H9 (cell line): ENCODE measurements at regions not wholly inside any gene's neighbourhood (a gene's known extent, or its start where the extent isn't known, plus 50 kb on each side); places are given as distances from the start of the nearest gene placed in this dataset.

Source experiments
- DNase-seq: peaks from one replicate; pipeline ENCODE4 v3.0.0-alpha.2; 2017
- H2AFZ ChIP-seq: one replicate; pipeline ENCODE4 v1.6.1; 2013; ENCODE audit warnings: mild to moderate bottlenecking, low read length, control low read depth, moderate library complexity
- H2AK5ac ChIP-seq: 2 replicates; pipeline ENCODE4 v1.6.1; 2013; ENCODE audit warnings: low read length, control low read depth, mixed read lengths; ENCODE audit not compliant: insufficient read length
- H2BK120ac ChIP-seq: one replicate; pipeline ENCODE4 v1.6.1; 2013; ENCODE audit warnings: low read depth, mild to moderate bottlenecking, low read length, control low read depth, inconsistent platforms; ENCODE audit not compliant: poor library complexity, severe bottlenecking
- H2BK12ac ChIP-seq: 2 replicates; pipeline ENCODE4 v1.6.1; 2013; ENCODE audit warnings: low read length, control low read depth, mixed read lengths, low read depth; ENCODE audit not compliant: insufficient read length
- H2BK15ac ChIP-seq: 2 replicates; pipeline ENCODE4 v1.6.1; 2013; ENCODE audit warnings: low read depth, low read length, control low read depth
- H2BK20ac ChIP-seq: one replicate; pipeline ENCODE4 v1.6.1; 2013; ENCODE audit warnings: low read depth, mild to moderate bottlenecking, low read length, control low read depth, inconsistent platforms; ENCODE audit not compliant: poor library complexity, severe bottlenecking
- H2BK5ac ChIP-seq: 2 replicates; pipeline ENCODE4 v1.6.1; 2013; ENCODE audit warnings: low read length, control low read depth, mixed read lengths; ENCODE audit not compliant: insufficient read length
- H3K14ac ChIP-seq: 2 replicates; pipeline ENCODE4 v1.6.1; 2013; ENCODE audit warnings: low read length, control low read depth; ENCODE audit not compliant: insufficient read depth
- H3K18ac ChIP-seq: 2 replicates; pipeline ENCODE4 v1.6.1; 2013; ENCODE audit warnings: low read depth, mild to moderate bottlenecking, mixed read lengths, low read length, control low read depth; ENCODE audit not compliant: insufficient read length
- H3K23ac ChIP-seq: 2 replicates; pipeline ENCODE4 v1.6.1; 2013; ENCODE audit warnings: low read length, control low read depth, mixed read lengths, low read depth; ENCODE audit not compliant: insufficient read length
- H3K23me2 ChIP-seq: 2 replicates; pipeline ENCODE4 v1.6.1; 2013; ENCODE audit warnings: low read depth, mild to moderate bottlenecking, mixed read lengths, low read length, control low read depth; ENCODE audit not compliant: insufficient read length, poor library complexity, severe bottlenecking
- H3K27ac ChIP-seq: 2 replicates; pipeline ENCODE4 v1.5.1; 2013; ENCODE audit warnings: low read length, control low read depth, mixed read lengths, low read depth; ENCODE audit not compliant: insufficient read length
- H3K27me3 ChIP-seq: 2 replicates; pipeline ENCODE4 v1.6.1; 2013; ENCODE audit warnings: low read length, control low read depth, inconsistent platforms; ENCODE audit not compliant: insufficient read depth
- H3K4ac ChIP-seq: 2 replicates; pipeline ENCODE4 v1.6.1; 2013; ENCODE audit warnings: low read depth, mild to moderate bottlenecking, control low read depth, inconsistent platforms, low read length, moderate library complexity
- H3K4me1 ChIP-seq: 2 replicates; pipeline ENCODE4 v1.6.1; 2013; ENCODE audit warnings: low read length, control low read depth, inconsistent platforms; ENCODE audit not compliant: insufficient read depth
- H3K4me2 ChIP-seq: 2 replicates; pipeline ENCODE4 v1.6.1; 2013; ENCODE audit warnings: low read length, control low read depth, mixed read lengths; ENCODE audit not compliant: insufficient read length, insufficient read depth
- H3K56ac ChIP-seq: 2 replicates; pipeline ENCODE4 v1.6.1; 2013; ENCODE audit warnings: low read depth, mild to moderate bottlenecking, mixed read lengths, low read length, control low read depth; ENCODE audit not compliant: insufficient read length
- H3K79me1 ChIP-seq: 2 replicates; pipeline ENCODE4 v1.6.1; 2013; ENCODE audit warnings: low read depth, mild to moderate bottlenecking, moderate library complexity, low read length, control low read depth, inconsistent platforms; ENCODE audit not compliant: insufficient read depth, poor library complexity, severe bottlenecking
- H3K79me2 ChIP-seq: 2 replicates; pipeline ENCODE4 v1.6.1; 2013; ENCODE audit warnings: low read length, control low read depth, inconsistent platforms; ENCODE audit not compliant: insufficient read depth
- H3K9ac ChIP-seq: 2 replicates; pipeline ENCODE4 v1.6.1; 2013; ENCODE audit warnings: low read length, control low read depth, mixed read lengths; ENCODE audit not compliant: insufficient read length; ENCODE audit errors: extremely low read depth
- H3K9me3 ChIP-seq: one replicate; pipeline ENCODE4 v1.6.1; 2013; ENCODE audit warnings: low read depth, low read length, inconsistent platforms; ENCODE audit not compliant: control insufficient read depth
- H3T11ph ChIP-seq: one replicate; pipeline ENCODE4 v1.6.1; 2013; ENCODE audit warnings: mild to moderate bottlenecking, low read length, control low read depth, inconsistent platforms
- H4K20me1 ChIP-seq: one replicate; pipeline ENCODE4 v1.6.1; 2013; ENCODE audit not compliant: control insufficient read depth, insufficient read length, insufficient read depth
- H4K5ac ChIP-seq: 2 replicates; pipeline ENCODE4 v1.6.1; 2013; ENCODE audit warnings: low read depth, mild to moderate bottlenecking, mixed read lengths, low read length, control low read depth; ENCODE audit not compliant: insufficient read length
- H4K8ac ChIP-seq: replicated peaks from 2 replicates; pipeline ENCODE4 v1.6.1; 2013; ENCODE audit warnings: low read length, control low read depth, mixed read lengths, low read depth; ENCODE audit not compliant: insufficient read length
- H4K91ac ChIP-seq: 2 replicates; pipeline ENCODE4 v1.6.1; 2013; ENCODE audit warnings: low read depth, mild to moderate bottlenecking, moderate library complexity, mixed read lengths, low read length, control low read depth; ENCODE audit not compliant: insufficient read length
- H3K27ac Mint-ChIP-seq, 3 experiments: 2 replicates in 2 of 3; 3 replicates in 1 of 3; pipeline ENCODE4 v1.8.0; 2020 to 2021; ENCODE audit warnings: mixed read lengths in 3 of 3, mild to moderate bottlenecking in 1 of 3, moderate library complexity in 1 of 3
- H3K27me3 Mint-ChIP-seq: 2 replicates; pipeline ENCODE4 v1.8.0; 2021; ENCODE audit warnings: low read depth, mild to moderate bottlenecking, moderate library complexity, mixed read lengths
- H3K36me3 Mint-ChIP-seq, 3 experiments: 2 replicates in 2 of 3; 3 replicates in 1 of 3; pipeline ENCODE4 v1.8.0; 2020 to 2021; ENCODE audit warnings: low read depth in 3 of 3, mixed read lengths in 3 of 3; ENCODE audit not compliant: insufficient read depth in 1 of 3
- H3K4me1 Mint-ChIP-seq, 2 experiments: 2 replicates each; pipeline ENCODE4 v1.8.0; 2020; ENCODE audit warnings: mixed read lengths in 2 of 2
- H3K4me3 Mint-ChIP-seq, 2 experiments: 2 replicates in 1 of 2; 3 replicates in 1 of 2; pipeline ENCODE4 v1.8.0; 2020 to 2021; ENCODE audit warnings: mild to moderate bottlenecking in 2 of 2, mixed read lengths in 2 of 2, moderate library complexity in 1 of 2
- H3K9me3 Mint-ChIP-seq, 2 experiments: 2 replicates in 1 of 2; 3 replicates in 1 of 2; pipeline ENCODE4 v1.8.0; 2020; ENCODE audit warnings: mild to moderate bottlenecking in 2 of 2, mixed read lengths in 2 of 2, moderate library complexity in 1 of 2
- WGBS: extraction: QIAGEN DNeasy Blood & Tissue Kit; methylation state at CpG from one replicate; pipeline ENCODE4 v1.1.7; 2013; ENCODE audit warnings: missing lambda C conversion rate, low lambda C conversion rate, mixed read lengths; ENCODE audit not compliant: insufficient read length; ENCODE audit errors: extremely low coverage; 5-methylcytosine and 5-hydroxymethylcytosine counted together
- TF ChIP-seq, protein P1 (sequence below): fragments of 200-600 bp; sonication (generic); conservative IDR thresholded peaks from 3 replicates; pipeline ENCODE4 v1.8.0; 2021; ENCODE audit warnings: antibody characterized with exemption, mild to moderate bottlenecking

DNA sequence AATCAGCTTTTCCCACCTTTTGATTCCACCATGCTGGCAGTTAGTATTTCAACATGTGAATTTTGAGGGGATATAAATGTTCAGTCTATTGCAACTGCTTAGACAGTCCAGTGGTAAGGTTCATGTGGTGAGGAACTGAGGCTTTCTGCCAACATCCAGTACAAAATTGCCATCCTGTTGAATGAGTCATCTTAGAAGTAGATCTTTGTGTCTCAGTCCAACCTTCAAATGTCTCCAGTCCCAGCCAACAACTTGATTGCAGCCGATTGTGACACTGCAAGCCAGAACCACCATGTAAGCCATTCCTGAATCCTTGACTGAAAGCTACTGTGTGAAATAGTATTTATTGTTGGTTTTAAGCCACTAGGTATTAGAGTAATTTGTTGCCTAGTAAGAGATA is 331.5 kb upstream of the GRIN3A start:
- H2AFZ ChIP-seq, result no peak overlapping the region
- H3K4me1 Mint-ChIP-seq, result peaks cover 0 to 5% of the 10 kb centered on the region in 2 experiments; a peak in 1 of 4 replicates

More for the DNA sequence above, 331.5 kb upstream of the GRIN3A start:
- Histone ChIP-seq H4K8ac (no peak overlapping the region), H3K4me2 (no peak overlapping the region), H3K56ac (no peak overlapping the region), H2BK20ac (no peak overlapping the region), H2BK120ac (no peak overlapping the region), H3K27me3 (no peaks in the 10 kb centered on the region), H3K79me1 (no peaks in the 10 kb centered on the region), H3K9ac (no peak overlapping the region), H3K4me1 (no peaks in the 10 kb centered on the region), H3K27ac (no peak overlapping the region), H4K5ac (no peak overlapping the region), H2BK12ac (no peak overlapping the region), H3K18ac (no peak overlapping the region), H3K23ac (no peak overlapping the region), H2BK15ac (no peak overlapping the region), H3K4ac (no peak overlapping the region), H3T11ph (no peak overlapping the region), H3K23me2 (no peaks in the 10 kb centered on the region), H3K9me3 (no peaks in the 10 kb centered on the region), H4K20me1 (no peaks in the 10 kb centered on the region), H4K91ac (no peak overlapping the region), H3K14ac (no peak overlapping the region), H2BK5ac (no peak overlapping the region), H2AK5ac (no peak overlapping the region), H3K79me2 (no peaks in the 10 kb centered on the region)
- no peak for DNase-seq
- Mint-ChIP-seq H3K36me3 (peaks cover 0 to 4% (median 0%) of the 10 kb centered on the region in 3 experiments; a peak in 1 of 7 replicates), H3K9me3 (peaks cover 3 to 9% of the 10 kb centered on the region in 2 experiments; a peak in 4 of 5 replicates), H3K4me3 (no peak overlapping the region), H3K27me3 (no peaks in the 10 kb centered on the region; the same call in 1 of the 2 replicates), H3K27ac (no peak overlapping the region)
- TF ChIP-seq, protein P1, sequence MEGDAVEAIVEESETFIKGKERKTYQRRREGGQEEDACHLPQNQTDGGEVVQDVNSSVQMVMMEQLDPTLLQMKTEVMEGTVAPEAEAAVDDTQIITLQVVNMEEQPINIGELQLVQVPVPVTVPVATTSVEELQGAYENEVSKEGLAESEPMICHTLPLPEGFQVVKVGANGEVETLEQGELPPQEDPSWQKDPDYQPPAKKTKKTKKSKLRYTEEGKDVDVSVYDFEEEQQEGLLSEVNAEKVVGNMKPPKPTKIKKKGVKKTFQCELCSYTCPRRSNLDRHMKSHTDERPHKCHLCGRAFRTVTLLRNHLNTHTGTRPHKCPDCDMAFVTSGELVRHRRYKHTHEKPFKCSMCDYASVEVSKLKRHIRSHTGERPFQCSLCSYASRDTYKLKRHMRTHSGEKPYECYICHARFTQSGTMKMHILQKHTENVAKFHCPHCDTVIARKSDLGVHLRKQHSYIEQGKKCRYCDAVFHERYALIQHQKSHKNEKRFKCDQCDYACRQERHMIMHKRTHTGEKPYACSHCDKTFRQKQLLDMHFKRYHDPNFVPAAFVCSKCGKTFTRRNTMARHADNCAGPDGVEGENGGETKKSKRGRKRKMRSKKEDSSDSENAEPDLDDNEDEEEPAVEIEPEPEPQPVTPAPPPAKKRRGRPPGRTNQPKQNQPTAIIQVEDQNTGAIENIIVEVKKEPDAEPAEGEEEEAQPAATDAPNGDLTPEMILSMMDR, result no peak
- WGBS, result no CpG with 5 or more reads among the region's 1 CpG
